HCT116 (cell line): ENCODE measurements at regions not wholly inside any gene's neighbourhood (a gene's known extent, or its start where the extent isn't known, plus 50 kb on each side); places are given as distances from the start of the nearest gene placed in this dataset.

Source experiments
- ATAC-seq: fragments of 200-7000 bp; cut with Tn5 transposase; 2 replicates; pipeline ENCODE4 v1.9.1; 2020; ENCODE audit warnings: mild to moderate bottlenecking, moderate library complexity
- BruUV-seq: library from RNA; stranded (reverse); fragments of 400-500 nt; replicated peaks from 2 replicates; lab custom pipeline; 2021; lab: Mats Ljungman, UMichigan
- CTCF ChIA-PET: fragments of 300-600 bp; sonication (Branson Sonifier 250); formaldehyde crosslinking; loops from one replicate; lab custom pipeline; 2021; ENCODE audit warnings: antibody characterized with exemption; lab: Charles Lee
- POLR2A ChIA-PET: fragments of 300-600, 350-600 bp; sonication (Branson Sonifier 250); formaldehyde crosslinking; loops from one replicate; lab custom pipeline; 2021; ENCODE audit warnings: antibody characterized with exemption; lab: Charles Lee
- RAD21 ChIA-PET, 2 experiments: fragments of 300-600 bp; sonication (Branson Sonifier 250); formaldehyde crosslinking; loops; one replicate each; lab custom pipeline; 2023; ENCODE audit warnings: low total read pairs in 2 of 2; ENCODE audit not compliant: uncharacterized antibody in 2 of 2, unreplicated experiment in 2 of 2, low non-redundant PET in 1 of 2; lab: Charles Lee
- DNase-seq: peaks from one replicate; pipeline ENCODE4 v3.0.0-alpha.2; 2010; ENCODE audit warnings: low read depth, low spot score
- H2AFZ ChIP-seq: fragments of 200-600 bp; shearing (Covaris generic), sonication (generic); 2 replicates; pipeline ENCODE4 v1.6.1; 2017; ENCODE audit warnings: low read depth, mixed run types, mixed read lengths, antibody characterized with exemption, low read length; ENCODE audit not compliant: poor library complexity, severe bottlenecking
- H3K27ac ChIP-seq: 2 replicates; pipeline ENCODE4 v1.5.1; 2012; ENCODE audit warnings: low read depth, low read length
- H3K27me3 ChIP-seq: fragments of 200-600 bp; sonication (generic); 2 replicates; pipeline ENCODE4 v1.6.1; 2016; ENCODE audit warnings: mixed run types, low read length, mixed read lengths; ENCODE audit not compliant: insufficient read depth
- H3K36me3 ChIP-seq, 2 experiments: fragments of 200-500 bp in 1 of 2; fragments of 200-600 bp in 1 of 2; sonication (Bioruptor generic) in 1 of 2; sonication (generic) in 1 of 2; 2 replicates each; pipeline versions ENCODE4 v1.5.1 to v1.6.1; 2014 to 2016; ENCODE audit warnings: low read length in 2 of 2, inconsistent platforms in 1 of 2, mixed read lengths in 1 of 2, mixed run types in 1 of 2; ENCODE audit not compliant: insufficient read depth in 2 of 2, control insufficient read depth in 1 of 2
- H3K4me1 ChIP-seq, 2 experiments: fragments of 200-600 bp in 1 of 2; sonication (generic) in 1 of 2; 2 replicates each; pipeline versions ENCODE4 v1.5.1 to v1.6.1; 2012 to 2017; ENCODE audit warnings: low read length in 2 of 2, inconsistent platforms in 1 of 2, mild to moderate bottlenecking in 1 of 2, mixed read lengths in 1 of 2, mixed run types in 1 of 2, moderate library complexity in 1 of 2; ENCODE audit not compliant: insufficient read depth in 2 of 2, control insufficient read depth in 1 of 2
- H3K4me2 ChIP-seq: fragments of 200-600 bp; sonication (generic); 2 replicates; pipeline ENCODE4 v1.6.1; 2017; ENCODE audit warnings: mixed run types, low read length, mixed read lengths
- H3K4me3 ChIP-seq, 2 experiments: fragments of 200-600 bp in 1 of 2; sonication (generic) in 1 of 2; replicated peaks in 1 of 2; 2 replicates each; pipeline ENCODE4 v1.5.1; 2011 to 2016; ENCODE audit warnings: low read length in 2 of 2, control low read depth in 1 of 2, low read depth in 1 of 2, mild to moderate bottlenecking in 1 of 2, mixed read lengths in 1 of 2, mixed run types in 1 of 2
- H3K79me2 ChIP-seq: fragments of 200-600 bp; sonication (generic); 2 replicates; pipeline ENCODE4 v1.6.1; 2017; ENCODE audit warnings: mild to moderate bottlenecking, mixed run types, low read length, moderate library complexity, mixed read lengths; ENCODE audit not compliant: insufficient read depth
- H3K9ac ChIP-seq: fragments of 200-600 bp; sonication (generic); 2 replicates; pipeline ENCODE4 v1.6.1; 2016; ENCODE audit warnings: low read length, mixed read lengths
- H3K9me2 ChIP-seq: fragments of 200-600 bp; sonication (generic), shearing (Covaris generic); 2 replicates; pipeline ENCODE4 v1.6.1; 2017; ENCODE audit warnings: mixed run types, mild to moderate bottlenecking, moderate library complexity; ENCODE audit not compliant: insufficient read depth
- H3K9me3 ChIP-seq, 2 experiments: fragments of 200-500 bp in 1 of 2; fragments of 200-600 bp in 1 of 2; sonication (Bioruptor generic) in 1 of 2; sonication (generic) in 1 of 2; 2 replicates each; pipeline ENCODE4 v1.6.1; 2014 to 2017; ENCODE audit warnings: low read length in 2 of 2, mixed read lengths in 2 of 2, inconsistent platforms in 1 of 2, low read depth in 1 of 2, mild to moderate bottlenecking in 1 of 2, mixed run types in 1 of 2, moderate library complexity in 1 of 2; ENCODE audit not compliant: control insufficient read depth in 1 of 2, insufficient read depth in 1 of 2
- H4K20me1 ChIP-seq: fragments of 200-600 bp; sonication (generic), shearing (Covaris generic); 2 replicates; pipeline ENCODE4 v1.6.1; 2017; ENCODE audit warnings: mixed run types, mild to moderate bottlenecking, moderate library complexity; ENCODE audit not compliant: insufficient read depth
- CBX3 ChIP-seq: IDR thresholded peaks from 2 replicates; pipeline ENCODE4 v1.6.1; 2012; ENCODE audit warnings: low read depth
- EZH2phosphoT487 ChIP-seq: fragments of 200-600 bp; IDR thresholded peaks from 2 replicates; pipeline ENCODE4 v1.6.1; 2018; ENCODE audit warnings: antibody characterized with exemption, borderline replicate concordance
- FOSL1 ChIP-seq: IDR thresholded peaks from 2 replicates; pipeline ENCODE4 v1.6.1; 2012; ENCODE audit warnings: low read depth
- JUND ChIP-seq: IDR thresholded peaks from 2 replicates; pipeline ENCODE4 v1.6.1; 2012
- POLR2A ChIP-seq: IDR thresholded peaks from 2 replicates; pipeline ENCODE4 v1.7.0; 2011; ENCODE audit warnings: borderline replicate concordance; ENCODE audit not compliant: insufficient read depth, insufficient read length; ENCODE audit errors: extremely low read depth
- SIN3A ChIP-seq: IDR thresholded peaks from 2 replicates; pipeline ENCODE4 v1.6.1; 2012; ENCODE audit warnings: low read depth
- SP1 ChIP-seq: IDR thresholded peaks from 2 replicates; pipeline ENCODE4 v1.6.1; 2012; ENCODE audit warnings: low read depth
- SRF ChIP-seq: IDR thresholded peaks from 2 replicates; pipeline ENCODE4 v1.6.1; 2012; ENCODE audit warnings: low read depth
- YY1 ChIP-seq: IDR thresholded peaks from 2 replicates; pipeline ENCODE4 v1.6.1; 2011; ENCODE audit warnings: low read length, low read depth, moderate library complexity, mild to moderate bottlenecking; ENCODE audit not compliant: insufficient replicate concordance; ENCODE audit errors: extremely low read depth
- ZFX ChIP-seq: fragments of 450-650 bp; IDR thresholded peaks from 2 replicates; pipeline ENCODE4 v1.6.1; 2017
- ZNF274 ChIP-seq: fragments of 200-500 bp; sonication (Bioruptor generic); IDR thresholded peaks from 2 replicates; pipeline ENCODE4 v1.6.1; 2014; ENCODE audit warnings: mild to moderate bottlenecking, low read depth, low read length, inconsistent platforms
- intact Hi-C: fragments of 100-400 bp; cut with micrococcal nuclease; formaldehyde crosslinking; loops from 2 replicates; pipeline ENCODE4 v1.10.0; 2022
- TF ChIP-seq, protein P1 (sequence below), 3 experiments: fragments of 200-600 bp in 1 of 3; sonication (generic) in 1 of 3; IDR thresholded peaks in 2 of 3; conservative IDR thresholded peaks in 1 of 3; 2 replicates each; pipeline ENCODE4 v1.5.1; 2012 to 2017; ENCODE audit warnings: low read depth in 2 of 3, low read length in 2 of 3, antibody characterized with exemption in 1 of 3, borderline replicate concordance in 1 of 3, control low read depth in 1 of 3, mild to moderate bottlenecking in 1 of 3, mixed read lengths in 1 of 3, mixed run types in 1 of 3, moderate library complexity in 1 of 3; ENCODE audit not compliant: insufficient read depth in 1 of 3
- TF ChIP-seq, protein P2 (sequence below): IDR thresholded peaks from 2 replicates; pipeline ENCODE4 v1.6.1; 2011; ENCODE audit warnings: mild to moderate bottlenecking, low read length, moderate library complexity; ENCODE audit not compliant: insufficient replicate concordance; ENCODE audit errors: extremely low read depth

DNA sequence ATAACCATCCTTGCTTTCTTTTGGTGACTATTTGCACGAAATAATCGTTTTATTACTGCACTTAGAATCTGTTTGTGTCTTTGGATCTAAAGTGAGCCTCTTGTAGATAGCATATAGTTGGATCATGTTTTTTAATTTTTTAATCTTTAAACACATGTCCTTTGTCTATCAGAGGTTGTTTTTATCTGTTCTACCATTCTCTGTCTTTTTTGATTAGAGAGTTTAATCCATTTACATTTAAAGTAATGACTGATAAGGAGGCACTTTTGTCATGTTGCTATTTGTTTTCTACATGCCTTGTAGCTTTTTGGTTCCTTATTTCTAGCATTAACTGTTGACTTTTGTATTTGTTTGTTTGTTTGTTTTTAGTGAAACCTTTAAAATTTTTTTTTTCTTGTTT, 506.2 kb upstream of the RGS6 start:
- Histone ChIP-seq H3K4me2 (no peak overlapping the region), H3K27ac (no peak overlapping the region), H3K4me1 (no peaks in the 10 kb centered on the region), H3K79me2 (peaks cover 5% of the 10 kb centered on the region), H4K20me1 (no peaks in the 10 kb centered on the region), H2AFZ (no peak overlapping the region), H3K9me3 (peaks cover 0 to 8% of the 10 kb centered on the region in 2 experiments; a peak in 1 of 4 replicates), H3K4me3 (no peak overlapping the region), H3K36me3 (0 out of 4 replicates have a peak, but pooled peaks cover 0 to 4% of the 10 kb centered on the region in 2 experiments), H3K27me3 (no peaks in the 10 kb centered on the region), H3K9ac (no peak overlapping the region), H3K9me2 (no peaks in the 10 kb centered on the region)
- ChIA-PET CTCF (no interaction called here), POLR2A (no interaction called here), RAD21 (no interaction called here)
- intact Hi-C loops: no loop called here
- ATAC-seq (no peak), DNase-seq (no peak)
- TF ChIP-seq ZFX: no peak
- no peak for TF ChIP-seq EZH2phosphoT487
- TF ChIP-seq, protein P1, sequence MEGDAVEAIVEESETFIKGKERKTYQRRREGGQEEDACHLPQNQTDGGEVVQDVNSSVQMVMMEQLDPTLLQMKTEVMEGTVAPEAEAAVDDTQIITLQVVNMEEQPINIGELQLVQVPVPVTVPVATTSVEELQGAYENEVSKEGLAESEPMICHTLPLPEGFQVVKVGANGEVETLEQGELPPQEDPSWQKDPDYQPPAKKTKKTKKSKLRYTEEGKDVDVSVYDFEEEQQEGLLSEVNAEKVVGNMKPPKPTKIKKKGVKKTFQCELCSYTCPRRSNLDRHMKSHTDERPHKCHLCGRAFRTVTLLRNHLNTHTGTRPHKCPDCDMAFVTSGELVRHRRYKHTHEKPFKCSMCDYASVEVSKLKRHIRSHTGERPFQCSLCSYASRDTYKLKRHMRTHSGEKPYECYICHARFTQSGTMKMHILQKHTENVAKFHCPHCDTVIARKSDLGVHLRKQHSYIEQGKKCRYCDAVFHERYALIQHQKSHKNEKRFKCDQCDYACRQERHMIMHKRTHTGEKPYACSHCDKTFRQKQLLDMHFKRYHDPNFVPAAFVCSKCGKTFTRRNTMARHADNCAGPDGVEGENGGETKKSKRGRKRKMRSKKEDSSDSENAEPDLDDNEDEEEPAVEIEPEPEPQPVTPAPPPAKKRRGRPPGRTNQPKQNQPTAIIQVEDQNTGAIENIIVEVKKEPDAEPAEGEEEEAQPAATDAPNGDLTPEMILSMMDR (IDR thresholded peaks at IDR 0.05 in 2 of 3, conservative IDR thresholded peaks at IDR 0.05 in 1 of 3; ENCODE audit: borderline replicate concordance in 1 of 3, insufficient read depth in 1 of 3, low read depth in 2 of 3, low read length in 2 of 3): no peak
- no peak for TF ChIP-seq YY1
- BruUV-seq: no TSS peak

DNA sequence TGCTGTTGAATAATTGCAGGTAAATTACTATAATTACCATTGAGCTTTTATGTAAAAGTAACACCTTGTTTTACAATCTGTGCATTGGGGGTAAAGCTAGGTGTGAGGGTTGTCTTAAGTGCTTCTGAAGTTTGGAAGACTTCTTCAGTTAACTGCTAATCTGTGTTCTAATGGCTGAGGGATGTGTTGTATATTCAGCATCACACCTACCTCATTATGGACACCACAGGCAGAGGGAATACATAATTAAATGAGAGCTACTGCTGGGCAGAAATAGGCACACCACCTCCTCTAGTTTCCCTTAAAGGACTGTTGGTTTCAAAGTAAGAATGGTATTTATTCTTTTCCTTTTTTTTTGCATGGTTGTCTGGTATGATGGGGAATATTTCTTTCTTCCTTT, 502.3 kb upstream of the RGS6 start:
- Histone ChIP-seq H3K9ac (no peak overlapping the region), H3K4me3 (no peak overlapping the region), H3K27ac (no peak overlapping the region), H3K4me2 (no peak overlapping the region), H4K20me1 (no peaks in the 10 kb centered on the region), H2AFZ (no peak overlapping the region), H3K4me1 (no peaks in the 10 kb centered on the region), H3K36me3 (0 out of 4 replicates have a peak, but pooled peaks cover 0 to 4% of the 10 kb centered on the region in 2 experiments), H3K79me2 (peaks cover 5% of the 10 kb centered on the region), H3K9me3 (peaks cover 0 to 8% of the 10 kb centered on the region in 2 experiments; a peak in 1 of 4 replicates), H3K27me3 (no peaks in the 10 kb centered on the region), H3K9me2 (no peaks in the 10 kb centered on the region)
- intact Hi-C loops: no loop called here
- no TSS peak for BruUV-seq
- ATAC-seq: no peak
- no peak for DNase-seq
- CTCF ChIA-PET: interaction anchor here (0.7 kb wide), 1 partner anchor 26 kb away, joined by 3 read pairs; no protein-coding TSS in a partner anchor
- RAD21 ChIA-PET: no interaction called here
- POLR2A ChIA-PET: no interaction called here
- TF ChIP-seq ZFX (no peak), SIN3A (no peak), YY1 (no peak), ZNF274 (no peak), SRF (no peak), POLR2A (no peak), FOSL1 (no peak), SP1 (no peak), JUND (no peak), CBX3 (no peak)
- TF ChIP-seq, protein P2, sequence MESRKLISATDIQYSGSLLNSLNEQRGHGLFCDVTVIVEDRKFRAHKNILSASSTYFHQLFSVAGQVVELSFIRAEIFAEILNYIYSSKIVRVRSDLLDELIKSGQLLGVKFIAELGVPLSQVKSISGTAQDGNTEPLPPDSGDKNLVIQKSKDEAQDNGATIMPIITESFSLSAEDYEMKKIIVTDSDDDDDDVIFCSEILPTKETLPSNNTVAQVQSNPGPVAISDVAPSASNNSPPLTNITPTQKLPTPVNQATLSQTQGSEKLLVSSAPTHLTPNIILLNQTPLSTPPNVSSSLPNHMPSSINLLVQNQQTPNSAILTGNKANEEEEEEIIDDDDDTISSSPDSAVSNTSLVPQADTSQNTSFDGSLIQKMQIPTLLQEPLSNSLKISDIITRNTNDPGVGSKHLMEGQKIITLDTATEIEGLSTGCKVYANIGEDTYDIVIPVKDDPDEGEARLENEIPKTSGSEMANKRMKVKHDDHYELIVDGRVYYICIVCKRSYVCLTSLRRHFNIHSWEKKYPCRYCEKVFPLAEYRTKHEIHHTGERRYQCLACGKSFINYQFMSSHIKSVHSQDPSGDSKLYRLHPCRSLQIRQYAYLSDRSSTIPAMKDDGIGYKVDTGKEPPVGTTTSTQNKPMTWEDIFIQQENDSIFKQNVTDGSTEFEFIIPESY: no peak
